ENCODE measurements at regions not wholly inside any gene's neighbourhood (a gene's known extent, or its start where the extent isn't known, plus 50 kb on each side); places are given as distances from the start of the nearest gene placed in this dataset.

GRCh38 chr3:159171333-159171732 is 369.5 kb downstream of the MFSD1 start:
- no peak for DNase-seq

DNA sequence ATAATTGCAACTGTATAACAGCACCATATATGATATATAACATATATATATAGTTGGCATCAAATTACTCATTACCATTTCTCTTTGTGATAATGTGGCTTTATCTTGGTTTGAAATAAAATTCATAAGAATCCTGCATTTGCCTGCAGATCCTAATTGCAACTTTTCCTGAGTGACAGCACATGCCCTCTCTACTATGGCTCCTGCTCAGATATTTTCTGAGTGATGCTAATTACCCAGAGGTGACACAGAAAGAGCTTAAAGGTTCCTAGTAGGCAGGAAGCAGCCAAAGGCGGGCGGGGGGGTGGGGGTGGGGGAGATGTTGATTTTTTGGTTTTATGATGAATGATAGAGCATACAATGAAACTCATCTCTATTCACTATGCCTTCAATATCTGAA is 370.6 kb downstream of the MFSD1 start:
- no peak for DNase-seq

GRCh38 chr3:159174715-159175692 is 373.1 kb downstream of the MFSD1 start:
- DNase-seq, result no peak

DNA sequence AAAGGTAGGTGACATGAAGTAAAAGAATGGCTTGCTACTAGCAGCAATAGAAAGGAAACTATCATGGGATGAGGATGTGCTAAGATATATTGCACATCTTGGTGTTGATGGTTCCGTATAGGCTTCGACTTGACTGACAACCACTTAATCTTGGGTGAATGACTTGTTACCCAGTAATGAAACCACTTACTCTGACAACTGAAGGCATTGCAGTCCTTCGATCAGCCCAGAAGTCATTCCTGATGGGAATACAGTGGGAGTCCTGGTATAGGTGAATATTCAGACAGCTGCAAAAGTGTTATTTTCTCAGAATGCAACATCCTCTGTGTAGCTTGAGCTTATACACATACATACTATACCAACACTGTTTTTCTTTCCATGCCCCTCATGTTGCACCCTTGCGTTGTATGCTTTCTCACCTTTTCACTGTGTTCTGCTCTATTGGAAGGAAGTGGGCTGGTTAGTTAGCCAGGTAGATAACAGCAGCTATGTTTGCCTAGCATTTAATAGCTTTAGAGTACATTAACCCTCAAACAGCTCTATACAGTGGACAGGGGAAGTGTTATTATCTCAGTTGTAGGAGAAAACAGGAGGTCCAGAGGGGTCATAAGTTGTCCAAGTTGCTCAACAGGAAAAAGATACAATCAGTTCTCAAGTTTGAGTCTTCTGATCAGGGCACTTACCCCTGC is 376.5 kb downstream of the MFSD1 start:
- no peak for DNase-seq

- no peak for DNase-seq
Measured at GRCh38 chr3:159182961-159183360, 381.1 kb downstream of the MFSD1 start.

- no peak for DNase-seq
Measured at GRCh38 chr3:159185443-159186050, 383.7 kb downstream of the MFSD1 start.

DNA sequence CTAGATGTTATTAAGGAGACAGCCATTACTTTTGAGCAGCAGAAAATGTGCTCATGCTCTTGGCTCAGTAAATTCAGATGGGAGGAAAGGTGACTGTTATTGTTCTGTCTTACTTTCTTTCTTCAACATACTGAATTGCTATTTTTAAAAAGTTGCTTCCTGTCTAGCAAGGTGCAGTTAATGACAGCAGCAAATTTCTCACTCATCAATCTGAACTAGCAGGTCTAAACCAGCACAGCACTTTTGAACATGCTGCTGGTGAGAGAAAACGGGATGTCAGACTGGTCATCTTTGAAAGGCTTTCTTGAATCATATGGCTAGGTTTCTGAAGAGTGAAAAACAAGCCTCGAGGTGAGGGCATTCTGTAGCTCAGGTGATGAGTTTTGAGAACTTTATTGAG is 384.7 kb downstream of the MFSD1 start:
- DNase-seq, result no peak

DNA sequence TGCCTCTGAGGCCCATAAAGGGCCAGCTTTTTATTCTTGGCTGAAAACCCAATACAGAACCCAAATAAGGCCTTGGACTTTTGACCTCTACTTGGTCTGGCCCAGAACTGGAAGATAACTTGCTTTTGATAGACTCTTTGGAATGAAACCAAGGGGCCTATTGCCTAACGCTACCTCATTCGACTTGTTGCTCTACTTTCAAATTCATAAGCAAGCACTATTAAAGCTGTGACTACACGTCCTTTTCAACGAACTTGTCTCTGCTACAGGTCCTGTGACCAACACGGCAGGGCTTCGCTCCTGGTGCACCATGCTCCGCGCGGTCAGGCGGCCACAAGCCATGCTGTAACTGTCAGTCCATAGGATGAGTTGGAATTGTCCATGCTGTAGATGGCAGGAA is 385.4 kb downstream of the MFSD1 start:
- DNase-seq, result no peak

DNA sequence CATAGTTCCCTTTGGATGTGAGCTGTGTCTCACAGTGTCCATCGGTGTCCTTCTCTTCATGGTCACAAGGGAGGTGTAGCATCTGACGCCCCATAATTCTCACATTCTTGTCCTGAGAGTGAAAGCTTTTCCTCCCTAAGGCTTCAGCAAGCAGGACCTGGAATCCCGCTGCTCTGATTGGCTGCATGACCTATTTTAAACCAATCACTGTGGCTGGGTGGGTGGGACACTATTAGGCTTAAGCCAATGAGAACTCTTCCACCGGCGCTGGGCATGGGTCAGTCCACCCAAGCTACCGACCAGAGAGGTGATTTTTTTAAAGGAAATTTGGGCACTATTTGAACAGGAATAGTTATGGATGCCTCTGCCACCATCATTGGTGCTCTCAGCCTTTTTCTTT is 385.9 kb downstream of the MFSD1 start:
- no peak for DNase-seq

- DNase-seq, result no peak
Measured at GRCh38 chr3:159189994-159190669, 388.3 kb downstream of the MFSD1 start.

GRCh38 chr3:159191447-159191846 is 389.6 kb downstream of the MFSD1 start:
- peak; percentile 34 for DNase-seq

DNA sequence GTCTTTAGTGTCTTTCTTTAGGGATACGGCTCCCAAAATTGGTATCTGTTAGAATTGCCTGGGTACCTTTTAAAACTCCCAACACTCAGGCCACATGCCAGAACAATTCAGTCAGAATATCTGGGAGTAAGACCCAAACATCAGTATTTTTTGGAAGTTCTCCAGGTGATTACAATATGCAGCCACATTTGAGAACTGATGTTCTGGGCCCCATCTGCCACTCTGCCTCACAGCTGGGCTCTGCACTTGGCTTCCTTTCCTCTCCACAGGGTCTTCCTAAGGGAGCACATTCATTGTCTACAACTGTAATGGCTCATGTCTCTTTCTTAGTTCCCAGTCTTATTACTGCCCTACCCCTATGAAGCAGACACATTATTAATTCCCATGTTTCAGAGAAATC is 394.5 kb downstream of the MFSD1 start:
- DNase-seq, result no peak

DNA sequence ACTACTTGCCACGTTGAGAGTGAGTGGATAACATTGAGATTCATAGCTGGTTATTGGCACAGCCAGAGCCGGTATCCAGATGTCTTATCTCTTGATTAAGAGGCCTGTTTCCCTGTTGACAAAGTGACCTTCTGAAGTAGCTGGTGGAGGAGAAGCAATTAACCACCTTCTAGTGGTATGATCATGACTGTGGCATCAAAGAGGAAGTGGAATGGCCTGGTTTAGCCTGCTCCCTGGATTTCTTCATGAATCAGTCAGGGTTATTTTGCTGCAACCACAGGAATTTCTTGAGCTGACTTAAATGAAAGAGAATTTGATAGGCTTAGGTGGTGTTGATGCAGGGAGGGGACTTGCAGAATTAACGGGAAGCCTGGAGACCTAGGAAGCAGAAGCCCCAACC is 398.3 kb downstream of the MFSD1 start:
- DNase-seq, result peak; percentile 51

DNA sequence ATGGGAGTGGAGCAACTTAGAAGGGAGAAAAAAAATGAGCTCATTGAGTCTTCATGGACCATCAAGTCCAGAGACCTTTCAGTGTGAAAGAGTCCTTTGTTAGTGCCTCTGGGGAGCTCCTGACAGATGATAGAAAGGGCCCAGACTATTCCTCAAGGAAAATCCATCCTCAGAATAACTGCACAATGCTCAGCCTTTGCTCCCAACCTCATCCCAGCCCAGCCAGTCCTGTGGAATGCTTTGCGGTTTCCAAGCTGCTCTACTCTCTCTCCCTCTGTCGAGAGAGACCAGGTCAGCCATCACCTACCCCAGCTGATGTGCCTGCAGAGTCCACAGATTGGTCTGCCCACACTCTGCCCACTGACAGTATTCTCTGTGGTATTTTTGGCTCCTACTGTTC is 406.2 kb downstream of the MFSD1 start:
- DNase-seq, result no peak

DNA sequence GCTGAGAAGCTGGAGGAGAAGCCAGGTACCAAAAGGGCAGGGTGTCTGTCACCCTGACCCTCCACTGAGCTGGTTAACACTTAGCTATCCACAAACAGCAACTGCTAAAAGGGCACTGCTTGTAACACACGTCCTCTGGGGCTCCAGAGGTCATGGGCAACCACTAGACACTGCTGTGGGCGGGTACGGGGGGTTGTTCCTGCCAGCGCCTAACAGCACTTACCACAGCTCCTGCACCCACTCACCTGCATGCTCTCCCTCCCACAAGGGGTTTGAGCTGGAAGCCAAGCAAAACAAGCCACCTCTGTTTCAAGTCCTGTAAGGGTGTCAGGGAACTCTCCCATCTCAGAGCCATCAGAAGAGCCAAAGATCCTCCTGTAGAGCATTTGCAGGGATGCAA is 407.6 kb downstream of the MFSD1 start:
- no peak for DNase-seq

- DNase-seq, result no peak
Measured at GRCh38 chr3:159210336-159210735, 408.5 kb downstream of the MFSD1 start.

DNA sequence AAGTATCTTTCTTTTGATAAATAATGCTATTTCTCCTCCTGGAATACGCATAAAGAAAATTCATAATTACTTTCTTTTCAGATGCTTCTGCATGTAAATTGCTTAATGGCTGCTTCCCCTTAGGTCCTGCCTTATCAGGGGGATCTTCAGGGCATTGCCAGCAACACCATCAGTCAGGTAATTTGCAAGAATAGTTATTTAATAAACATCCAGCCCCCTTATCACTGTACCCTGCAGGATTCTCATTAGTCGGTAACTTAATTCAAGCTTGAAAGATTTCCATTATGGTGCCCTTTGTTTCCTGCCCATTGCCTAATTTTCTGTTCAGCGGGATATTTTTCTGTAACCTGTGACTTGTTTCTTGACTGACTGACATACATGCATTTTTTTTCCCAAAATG is 414.5 kb downstream of the MFSD1 start:
- DNase-seq, result no peak

- DNase-seq, result no peak
Measured at GRCh38 chr3:159219231-159219630, 417.4 kb downstream of the MFSD1 start.

DNA sequence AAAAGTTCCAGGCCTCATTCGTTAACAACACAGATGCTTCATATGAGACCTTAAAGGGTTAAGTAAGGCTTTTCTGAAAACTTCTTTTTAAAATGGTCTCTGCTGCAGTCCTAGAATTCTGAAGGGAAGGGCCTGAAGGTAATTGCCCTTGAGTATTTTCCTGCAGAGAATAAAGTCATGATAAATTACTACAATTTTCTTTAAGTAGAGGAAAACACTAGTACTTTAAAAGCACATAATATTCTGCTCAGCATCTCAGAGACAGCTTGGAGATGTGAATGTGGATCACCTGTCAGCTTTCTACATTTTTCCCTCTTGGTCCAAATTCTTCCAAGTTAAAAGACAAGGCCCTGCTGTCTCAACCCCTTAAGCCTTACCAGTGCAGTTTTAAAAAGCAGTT is 419.5 kb downstream of the MFSD1 start:
- DNase-seq, result no peak

DNA sequence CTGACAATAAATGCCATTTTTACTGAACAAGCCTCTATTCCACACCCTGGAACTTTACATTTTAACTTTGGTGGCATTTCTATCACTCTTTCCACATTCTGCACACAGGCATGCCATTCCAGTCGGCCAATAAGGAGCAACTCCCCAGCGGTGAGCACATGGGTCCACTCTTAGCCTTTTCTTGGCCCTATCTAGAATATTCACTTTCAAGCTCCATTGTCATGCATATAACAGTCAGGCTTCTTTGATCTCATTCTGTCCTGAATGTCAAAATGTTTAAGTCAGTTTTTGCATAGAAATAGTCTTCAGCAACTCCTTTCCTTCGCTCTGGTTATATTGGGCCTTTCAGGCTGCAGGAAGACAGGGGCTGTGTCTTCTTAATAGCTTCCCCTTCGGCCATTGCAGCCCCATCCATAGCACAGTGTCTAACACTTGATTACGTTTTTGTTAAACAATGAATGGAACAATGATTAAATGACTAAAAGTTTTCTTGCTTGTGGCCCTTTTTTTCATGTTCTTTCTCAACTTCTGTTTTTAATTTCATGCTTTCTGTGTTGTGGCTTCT is 427.3 kb downstream of the MFSD1 start:
- DNase-seq, result no peak

- no peak for DNase-seq
Measured at GRCh38 chr3:159232966-159233365, 431.1 kb downstream of the MFSD1 start.

- no peak for DNase-seq
Measured at GRCh38 chr3:159233734-159234133, 431.9 kb downstream of the MFSD1 start.

DNA sequence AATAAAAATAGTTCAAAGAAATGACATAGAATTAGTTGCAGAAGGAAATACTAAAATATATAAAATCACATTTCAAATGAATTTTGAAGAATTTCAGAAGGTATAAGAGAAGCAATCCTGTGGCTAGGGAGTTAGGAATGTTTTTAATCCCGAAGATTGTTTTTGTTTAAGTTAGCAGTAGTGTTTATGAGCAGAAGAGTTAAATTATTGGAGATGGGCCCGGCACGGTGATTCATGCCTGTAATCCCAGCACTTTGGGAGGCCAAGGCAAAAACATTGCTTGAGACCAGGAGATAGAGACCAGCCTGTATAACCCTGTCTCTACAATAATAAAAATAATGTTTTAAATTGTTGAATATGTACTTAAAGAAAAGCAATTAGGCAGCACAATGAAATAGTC is 432.5 kb downstream of the MFSD1 start:
- peak; percentile 54 for DNase-seq
